Activated CD8-positive, alpha-beta T cell treated with anti-CD3 and anti-CD28 coated beads for 36 hours (primary cell): ENCODE measurements at regions not wholly inside any gene's neighbourhood (a gene's known extent, or its start where the extent isn't known, plus 50 kb on each side); places are given as distances from the start of the nearest gene placed in this dataset.

ENCODE experiments used
- ATAC-seq: fragments of 200-7000 bp; cut with Tn5 transposase; one replicate; pipeline ENCODE4 v1.10.0; 2021; ENCODE audit warnings: mild to moderate bottlenecking, moderate library complexity
- CTCF ChIA-PET: fragments of 350-600 bp; sonication (Branson Sonifier 250); formaldehyde crosslinking; loops from one replicate; lab custom pipeline; 2021; ENCODE audit warnings: antibody characterized with exemption; lab: Charles Lee
- POLR2A ChIA-PET: fragments of 350-600 bp; sonication (Branson Sonifier 250); formaldehyde crosslinking; loops from one replicate; lab custom pipeline; 2021; ENCODE audit warnings: antibody characterized with exemption; lab: Charles Lee
- DNase-seq: peaks from one replicate; pipeline ENCODE4 v3.0.0-alpha.2; 2020
- H3K27ac Mint-ChIP-seq: one replicate; pipeline ENCODE4 v1.8.0; 2021; ENCODE audit warnings: mild to moderate bottlenecking, mixed read lengths
- H3K27me3 Mint-ChIP-seq: one replicate; pipeline ENCODE4 v1.8.0; 2021; ENCODE audit warnings: mixed read lengths
- H3K36me3 Mint-ChIP-seq: one replicate; pipeline ENCODE4 v1.8.0; 2021; ENCODE audit warnings: low read depth, mixed read lengths
- H3K4me1 Mint-ChIP-seq: one replicate; pipeline ENCODE4 v1.8.0; 2021; ENCODE audit warnings: low read depth, mixed read lengths
- H3K4me3 Mint-ChIP-seq: one replicate; pipeline ENCODE4 v1.8.0; 2021; ENCODE audit warnings: mild to moderate bottlenecking, moderate library complexity, mixed read lengths
- H3K9me3 Mint-ChIP-seq: one replicate; pipeline ENCODE4 v1.8.0; 2021; ENCODE audit warnings: mixed read lengths
- CTCF ChIP-seq: fragments of 200-600 bp; IDR thresholded peaks from one replicate; pipeline ENCODE4 v1.8.0; 2022; ENCODE audit warnings: antibody characterized with exemption, mild to moderate bottlenecking
- intact Hi-C: fragments of 100-400 bp; cut with micrococcal nuclease; formaldehyde crosslinking; loops from one replicate; pipeline ENCODE4 v1.10.0; 2022

DNA sequence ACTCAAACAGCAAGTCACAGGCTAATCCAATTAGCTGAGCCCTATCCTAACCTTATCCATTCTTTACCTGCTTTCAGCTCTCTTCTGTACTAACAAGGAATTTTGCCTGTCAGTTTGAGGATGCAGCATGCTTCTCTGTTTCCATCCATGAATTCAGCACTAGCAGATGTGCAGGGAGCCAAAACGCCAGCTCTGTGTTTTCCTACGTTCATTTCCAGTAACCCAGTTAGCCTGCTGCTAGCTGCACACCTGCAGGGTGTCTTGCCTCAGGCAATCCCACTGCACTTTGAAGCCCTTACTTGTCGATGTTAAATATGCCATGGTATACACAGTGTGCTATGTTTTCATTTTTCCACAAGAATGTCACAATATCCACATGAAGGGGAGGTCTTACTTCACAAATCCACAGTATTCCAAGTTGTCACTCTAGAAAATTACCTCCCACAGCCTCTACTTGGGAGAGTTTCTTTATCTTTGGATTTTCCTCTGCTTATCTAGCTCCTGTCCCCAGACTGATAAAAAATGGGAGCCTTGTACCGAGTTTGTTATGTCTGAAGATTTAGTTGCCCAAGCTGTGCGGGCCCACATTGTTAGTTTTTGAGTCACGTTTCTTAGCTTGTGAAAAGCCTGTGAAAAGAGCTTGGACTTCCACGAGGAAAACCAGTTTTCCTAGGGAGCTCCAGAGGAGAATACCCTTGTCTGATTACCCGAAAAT lies 127.6 kb upstream of the HHIP start:
- intact Hi-C loops, result no loop called here
- CTCF ChIA-PET, result no interaction called here
- no peak for ATAC-seq
- Mint-ChIP-seq H3K4me3 (no peak overlapping the region), H3K27me3 (peaks cover 3% of the 10 kb centered on the region), H3K4me1 (no peaks in the 10 kb centered on the region), H3K36me3 (no peaks in the 10 kb centered on the region), H3K9me3 (no peaks in the 10 kb centered on the region), H3K27ac (no peak overlapping the region)
- no peak for TF ChIP-seq CTCF
- POLR2A ChIA-PET, result no interaction called here
- DNase-seq, result no peak

DNA sequence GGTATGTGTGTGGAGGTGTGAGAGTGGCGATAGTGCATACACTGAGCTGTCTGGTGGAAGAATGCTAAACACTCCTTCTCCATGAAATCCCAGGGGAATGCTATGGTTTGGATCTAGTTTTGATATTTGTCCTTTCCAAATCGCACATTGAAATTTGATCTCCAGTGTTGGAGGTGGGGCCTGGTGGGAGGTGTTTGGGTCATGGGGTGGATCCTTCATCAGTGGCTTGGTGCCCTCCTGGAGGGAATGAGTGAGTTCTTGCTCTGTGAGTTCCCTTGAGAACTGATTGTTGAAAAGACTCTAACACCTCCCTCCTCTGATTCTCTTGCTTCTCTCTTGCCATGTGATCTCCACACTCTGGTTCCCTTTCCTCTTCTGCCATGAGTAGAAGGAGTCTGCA lies 114.1 kb upstream of the HHIP start:
- no peaks in the 10 kb centered on the region for H3K36me3 Mint-ChIP-seq
- H3K27ac Mint-ChIP-seq, result no peak overlapping the region
- ChIA-PET CTCF (no interaction called here), POLR2A (no interaction called here)
- no peak for TF ChIP-seq CTCF
- no peaks in the 10 kb centered on the region for H3K4me1 Mint-ChIP-seq
- no peak overlapping the region for H3K4me3 Mint-ChIP-seq
- intact Hi-C loops, result no loop called here
- ATAC-seq, result no peak
- no peaks in the 10 kb centered on the region for H3K9me3 Mint-ChIP-seq
- no peak for DNase-seq
- H3K27me3 Mint-ChIP-seq, result no peaks in the 10 kb centered on the region

DNA sequence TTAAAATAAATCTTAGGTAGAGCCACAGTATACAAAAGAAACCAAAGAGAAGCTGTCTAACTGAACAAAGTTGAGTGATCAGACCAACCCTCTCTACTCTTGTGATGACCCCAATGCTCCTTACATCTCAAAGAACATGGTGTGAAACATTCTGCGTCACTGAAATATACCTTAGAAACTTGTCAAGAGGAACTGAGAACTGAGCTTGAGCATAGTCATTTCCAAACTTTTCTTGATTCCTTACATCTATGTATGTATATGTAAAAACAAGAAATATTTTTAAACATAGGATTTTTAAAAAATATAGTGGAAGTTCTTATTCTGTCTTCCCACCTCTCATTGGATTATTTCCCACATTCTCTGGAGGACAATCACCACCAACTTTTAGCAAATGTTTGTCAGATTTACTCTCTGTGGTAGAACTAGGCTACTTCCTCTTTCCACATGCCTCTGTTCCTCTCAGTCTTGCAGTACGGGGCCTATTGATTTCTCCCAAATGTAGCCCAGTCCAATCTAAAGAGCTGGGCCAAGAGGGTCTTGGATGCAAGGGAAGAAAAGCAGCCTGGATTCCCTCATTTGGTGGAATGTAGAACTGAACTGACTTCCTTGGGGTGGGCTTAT lies 98.2 kb upstream of the HHIP start:
- intact Hi-C loops, result no loop called here
- Mint-ChIP-seq H3K9me3 (peaks cover 3% of the 10 kb centered on the region), H3K4me3 (no peak overlapping the region), H3K27ac (no peak overlapping the region), H3K36me3 (no peaks in the 10 kb centered on the region), H3K27me3 (no peaks in the 10 kb centered on the region), H3K4me1 (no peaks in the 10 kb centered on the region)
- ChIA-PET CTCF (no interaction called here), POLR2A (no interaction called here)
- DNase-seq, result no peak
- ATAC-seq, result no peak
- no peak for TF ChIP-seq CTCF

GRCh38 chr4:144556636-144557035 lies 89.3 kb upstream of the HHIP start:
- TF ChIP-seq CTCF, result no peak
- Mint-ChIP-seq H3K4me3 (no peak overlapping the region), H3K36me3 (no peaks in the 10 kb centered on the region), H3K9me3 (no peaks in the 10 kb centered on the region), H3K27ac (no peak overlapping the region), H3K4me1 (no peaks in the 10 kb centered on the region), H3K27me3 (no peaks in the 10 kb centered on the region)
- ATAC-seq (no peak), DNase-seq (no peak)
- intact Hi-C loops, result no loop called here
- ChIA-PET POLR2A (no interaction called here), CTCF (no interaction called here)

DNA sequence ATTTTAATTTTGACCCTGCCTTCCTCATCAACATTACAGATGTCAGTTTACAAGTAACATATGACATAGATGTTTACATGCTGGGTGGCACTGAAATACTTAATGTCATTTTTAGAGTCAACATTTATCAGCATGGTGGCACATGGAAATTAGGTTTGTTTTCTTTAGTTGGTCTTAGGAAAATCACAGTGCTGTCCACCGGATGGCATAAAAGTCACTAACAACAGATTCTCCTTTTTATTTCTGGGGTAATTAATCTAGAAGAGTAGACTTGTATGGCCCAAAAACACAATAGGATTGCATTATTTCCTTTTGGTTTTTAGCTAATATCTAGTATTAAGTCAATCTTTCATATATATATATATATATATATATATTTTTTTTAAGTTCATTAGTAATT lies 88.6 kb upstream of the HHIP start:
- no peak overlapping the region for H3K27ac Mint-ChIP-seq
- CTCF ChIA-PET, result no interaction called here
- no peaks in the 10 kb centered on the region for H3K4me1 Mint-ChIP-seq
- POLR2A ChIA-PET, result no interaction called here
- peaks cover 2% of the 10 kb centered on the region for H3K27me3 Mint-ChIP-seq
- DNase-seq (no peak), ATAC-seq (no peak)
- H3K9me3 Mint-ChIP-seq, result no peaks in the 10 kb centered on the region
- intact Hi-C loops, result no loop called here
- no peaks in the 10 kb centered on the region for H3K36me3 Mint-ChIP-seq
- H3K4me3 Mint-ChIP-seq, result no peak overlapping the region
- no peak for TF ChIP-seq CTCF
